ENCODE measurements at regions not wholly inside any gene's neighbourhood (a gene's known extent, or its start where the extent isn't known, plus 50 kb on each side); places are given as distances from the start of the nearest gene placed in this dataset.
"Not testable (repeated sequence)": the region's sequence is repeated elsewhere in the genome, so short reads cannot be mapped to it uniquely, and the experiment has no call there.

GRCh38 chr2:87593784-87594610 is 153.9 kb upstream of the PLGLB2 start:
- in situ Hi-C loops (cut with MboI); H3K4me3 ChIP-seq; H3K4me2 ChIP-seq (ENCODE audit: unreplicated experiment): not testable (repeated sequence)

GRCh38 chr2:87594611-87594992 is 153.3 kb upstream of the PLGLB2 start:
- H4K20me1 ChIP-seq (ENCODE audit: insufficient read depth); H3K27me3 ChIP-seq (replicated peaks; ENCODE audit: insufficient read depth); H3K9me2 ChIP-seq (ENCODE audit: insufficient read depth); H3K79me2 ChIP-seq (ENCODE audit: insufficient read depth); in situ Hi-C loops (cut with MboI); H3F3A ChIP-seq (ENCODE audit: insufficient read depth); H3K4me3 ChIP-seq; H2AFZ ChIP-seq; H3K27ac ChIP-seq; H3K9ac ChIP-seq; H3K36me3 ChIP-seq (ENCODE audit: low read depth); DNase-seq; H3K9me3 ChIP-seq (ENCODE audit: low read depth); H3K4me1 ChIP-seq (ENCODE audit: insufficient read depth); H3K4me2 ChIP-seq (ENCODE audit: unreplicated experiment): not testable (repeated sequence)
- WGBS, 2 experiments (ENCODE audit: low coverage in 1 of 2, low lambda C conversion rate in 2 of 2, missing lambda C conversion rate in 2 of 2), result 66 to 82% methylated on average over 4 to 7 of the region's 7 CpGs

More at GRCh38 chr2:87593784-87594610, 153.9 kb upstream of the PLGLB2 start:
- not testable (repeated sequence) for H3K9ac ChIP-seq; H3K79me2 ChIP-seq (ENCODE audit: insufficient read depth); H2AFZ ChIP-seq; H4K20me1 ChIP-seq (ENCODE audit: insufficient read depth); H3K36me3 ChIP-seq (ENCODE audit: low read depth); H3F3A ChIP-seq (ENCODE audit: insufficient read depth); H3K9me2 ChIP-seq (ENCODE audit: insufficient read depth); H3K4me1 ChIP-seq (ENCODE audit: insufficient read depth); H3K27ac ChIP-seq; H3K27me3 ChIP-seq (replicated peaks; ENCODE audit: insufficient read depth); H3K9me3 ChIP-seq (ENCODE audit: low read depth)
- WGBS, 2 experiments (ENCODE audit: low coverage in 1 of 2, low lambda C conversion rate in 2 of 2, missing lambda C conversion rate in 2 of 2), result 12 to 20% methylated on average over 8 of the region's 10 CpGs
- DNase-seq, result peak; percentile 53

- H3K79me2 ChIP-seq (ENCODE audit: insufficient read depth); H3K9ac ChIP-seq; H3F3A ChIP-seq (ENCODE audit: insufficient read depth); H3K36me3 ChIP-seq (ENCODE audit: low read depth); DNase-seq; in situ Hi-C loops (cut with MboI); H4K20me1 ChIP-seq (ENCODE audit: insufficient read depth); H2AFZ ChIP-seq; H3K4me1 ChIP-seq (ENCODE audit: insufficient read depth); H3K27me3 ChIP-seq (replicated peaks; ENCODE audit: insufficient read depth); H3K9me2 ChIP-seq (ENCODE audit: insufficient read depth); H3K27ac ChIP-seq; H3K9me3 ChIP-seq (ENCODE audit: low read depth); H3K4me3 ChIP-seq; H3K4me2 ChIP-seq (ENCODE audit: unreplicated experiment): not testable (repeated sequence)
- 57 to 59% methylated on average over 6 of the region's 6 CpGs for WGBS, 2 experiments (ENCODE audit: low coverage in 1 of 2, low lambda C conversion rate in 2 of 2, missing lambda C conversion rate in 2 of 2)
These were observed 152.9 kb upstream of the PLGLB2 start for GRCh38 chr2:87595017-87595416.

- H3K27me3 ChIP-seq (replicated peaks; ENCODE audit: insufficient read depth); H4K20me1 ChIP-seq (ENCODE audit: insufficient read depth); H3K9me3 ChIP-seq (ENCODE audit: low read depth); H3K4me1 ChIP-seq (ENCODE audit: insufficient read depth); H2AFZ ChIP-seq; H3K36me3 ChIP-seq (ENCODE audit: low read depth); H3K9ac ChIP-seq; DNase-seq; H3K4me2 ChIP-seq (ENCODE audit: unreplicated experiment); in situ Hi-C loops (cut with MboI); H3K79me2 ChIP-seq (ENCODE audit: insufficient read depth); H3F3A ChIP-seq (ENCODE audit: insufficient read depth); H3K27ac ChIP-seq; H3K4me3 ChIP-seq; H3K9me2 ChIP-seq (ENCODE audit: insufficient read depth): not testable (repeated sequence)
- 100% methylated on average over 1 to 3 of the region's 3 CpGs for WGBS, 2 experiments (ENCODE audit: low coverage in 1 of 2, low lambda C conversion rate in 2 of 2, missing lambda C conversion rate in 2 of 2)
These were observed 146.9 kb upstream of the PLGLB2 start for GRCh38 chr2:87600961-87601360.

- H3K27me3 ChIP-seq (replicated peaks; ENCODE audit: insufficient read depth); H4K20me1 ChIP-seq (ENCODE audit: insufficient read depth); H3K9ac ChIP-seq; H2AFZ ChIP-seq; in situ Hi-C loops (cut with MboI); H3K9me3 ChIP-seq (ENCODE audit: low read depth); H3K79me2 ChIP-seq (ENCODE audit: insufficient read depth); H3K4me2 ChIP-seq (ENCODE audit: unreplicated experiment); H3K9me2 ChIP-seq (ENCODE audit: insufficient read depth); H3K4me1 ChIP-seq (ENCODE audit: insufficient read depth); H3F3A ChIP-seq (ENCODE audit: insufficient read depth); H3K4me3 ChIP-seq; H3K27ac ChIP-seq; H3K36me3 ChIP-seq (ENCODE audit: low read depth); DNase-seq: not testable (repeated sequence)
- WGBS, 2 experiments (ENCODE audit: low coverage in 1 of 2, low lambda C conversion rate in 2 of 2, missing lambda C conversion rate in 2 of 2), result 100% methylated on average over 1 of the region's 7 CpGs; no CpG with 5 or more reads in 1 of the 2 experiments
These were observed 145.8 kb upstream of the PLGLB2 start for GRCh38 chr2:87602118-87602517.

GRCh38 chr2:87602728-87603127 is 145.2 kb upstream of the PLGLB2 start:
- H4K20me1 ChIP-seq (ENCODE audit: insufficient read depth); H3K4me1 ChIP-seq (ENCODE audit: insufficient read depth); H3F3A ChIP-seq (ENCODE audit: insufficient read depth); in situ Hi-C loops (cut with MboI); H3K79me2 ChIP-seq (ENCODE audit: insufficient read depth); H3K9me2 ChIP-seq (ENCODE audit: insufficient read depth); H2AFZ ChIP-seq; H3K4me2 ChIP-seq (ENCODE audit: unreplicated experiment); H3K9ac ChIP-seq; DNase-seq; H3K27ac ChIP-seq; H3K27me3 ChIP-seq (replicated peaks; ENCODE audit: insufficient read depth); H3K36me3 ChIP-seq (ENCODE audit: low read depth); H3K4me3 ChIP-seq; H3K9me3 ChIP-seq (ENCODE audit: low read depth): not testable (repeated sequence)
- WGBS, 2 experiments (ENCODE audit: low coverage in 1 of 2, low lambda C conversion rate in 2 of 2, missing lambda C conversion rate in 2 of 2), result no CpG with 5 or more reads among the region's 2 CpGs

GRCh38 chr2:87603418-87604278 is 144.2 kb upstream of the PLGLB2 start:
- H3F3A ChIP-seq (ENCODE audit: insufficient read depth); H3K4me1 ChIP-seq (ENCODE audit: insufficient read depth); H3K79me2 ChIP-seq (ENCODE audit: insufficient read depth); H3K9ac ChIP-seq; in situ Hi-C loops (cut with MboI); H3K27me3 ChIP-seq (replicated peaks; ENCODE audit: insufficient read depth); H3K4me3 ChIP-seq; H3K9me3 ChIP-seq (ENCODE audit: low read depth); H3K9me2 ChIP-seq (ENCODE audit: insufficient read depth); H4K20me1 ChIP-seq (ENCODE audit: insufficient read depth); H3K4me2 ChIP-seq (ENCODE audit: unreplicated experiment); H2AFZ ChIP-seq; H3K36me3 ChIP-seq (ENCODE audit: low read depth): not testable (repeated sequence)
- 13 to 15% methylated on average over 4 of the region's 10 CpGs for WGBS, 2 experiments (ENCODE audit: low coverage in 1 of 2, low lambda C conversion rate in 2 of 2, missing lambda C conversion rate in 2 of 2)
- peak overlapping the region; percentile 15; the same call in 1 of the 2 replicates for H3K27ac ChIP-seq
- peak; percentile 33 for DNase-seq
